ENCODE measurements at regions not wholly inside any gene's neighbourhood (a gene's known extent, or its start where the extent isn't known, plus 50 kb on each side); places are given as distances from the start of the nearest gene placed in this dataset.

GRCh38 chr1:208888376-208888775 lies 644.2 kb upstream of the PLXNA2 start:
- TF ChIP-seq CEBPB (IDR thresholded peaks at IDR 0.05) (no peak), MAX (IDR thresholded peaks at IDR 0.05) (no peak), YY1 (IDR thresholded peaks at IDR 0.05; ENCODE audit: low read depth) (no peak), RAD21 (IDR thresholded peaks at IDR 0.05; ENCODE audit: low read depth) (no peak), TAF1 (IDR thresholded peaks at IDR 0.05; ENCODE audit: low read depth) (no peak), REST (IDR thresholded peaks at IDR 0.05; ENCODE audit: low read depth) (no peak), CREB1 (IDR thresholded peaks at IDR 0.05; ENCODE audit: low read depth) (no peak)

Measured in Ishikawa (cell line).